DND-41 (cell line): ENCODE measurements at regions not wholly inside any gene's neighbourhood (a gene's known extent, or its start where the extent isn't known, plus 50 kb on each side); places are given as distances from the start of the nearest gene placed in this dataset.

Source experiments
- EZH2 ChIP-seq: IDR thresholded peaks from 3 replicates; pipeline ENCODE4 v1.6.1; 2012; ENCODE audit warnings: borderline replicate concordance, low read depth, mild to moderate bottlenecking, moderate library complexity, low read length, inconsistent platforms; ENCODE audit not compliant: severe bottlenecking
- TF ChIP-seq, protein P1 (sequence below): IDR thresholded peaks from 2 replicates; pipeline ENCODE4 v1.5.1; 2012; ENCODE audit warnings: borderline replicate concordance, low read length, moderate library complexity, mild to moderate bottlenecking; ENCODE audit not compliant: poor library complexity, severe bottlenecking; ENCODE audit errors: extremely low read depth

- no peak for TF ChIP-seq EZH2
- TF ChIP-seq, protein P1, sequence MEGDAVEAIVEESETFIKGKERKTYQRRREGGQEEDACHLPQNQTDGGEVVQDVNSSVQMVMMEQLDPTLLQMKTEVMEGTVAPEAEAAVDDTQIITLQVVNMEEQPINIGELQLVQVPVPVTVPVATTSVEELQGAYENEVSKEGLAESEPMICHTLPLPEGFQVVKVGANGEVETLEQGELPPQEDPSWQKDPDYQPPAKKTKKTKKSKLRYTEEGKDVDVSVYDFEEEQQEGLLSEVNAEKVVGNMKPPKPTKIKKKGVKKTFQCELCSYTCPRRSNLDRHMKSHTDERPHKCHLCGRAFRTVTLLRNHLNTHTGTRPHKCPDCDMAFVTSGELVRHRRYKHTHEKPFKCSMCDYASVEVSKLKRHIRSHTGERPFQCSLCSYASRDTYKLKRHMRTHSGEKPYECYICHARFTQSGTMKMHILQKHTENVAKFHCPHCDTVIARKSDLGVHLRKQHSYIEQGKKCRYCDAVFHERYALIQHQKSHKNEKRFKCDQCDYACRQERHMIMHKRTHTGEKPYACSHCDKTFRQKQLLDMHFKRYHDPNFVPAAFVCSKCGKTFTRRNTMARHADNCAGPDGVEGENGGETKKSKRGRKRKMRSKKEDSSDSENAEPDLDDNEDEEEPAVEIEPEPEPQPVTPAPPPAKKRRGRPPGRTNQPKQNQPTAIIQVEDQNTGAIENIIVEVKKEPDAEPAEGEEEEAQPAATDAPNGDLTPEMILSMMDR: no peak
Observed at GRCh38 chr2:134193006-134193405, 60.9 kb upstream of the MGAT5 start.
